Tongue (tissue), 2 donors: ENCODE measurements at regions not wholly inside any gene's neighbourhood (a gene's known extent, or its start where the extent isn't known, plus 50 kb on each side); places are given as distances from the start of the nearest gene placed in this dataset. TPM values are rescaled to one million over a fixed set of nuclear protein-coding genes. Genes with fewer than 3 reads are reported as not detected.
"Not testable (repeated sequence)": the region's sequence is repeated elsewhere in the genome, so short reads cannot be mapped to it uniquely, and the experiment has no call there.

Source experiments
- DNase-seq: peaks from one replicate; pipeline ENCODE4 v3.0.0-alpha.2; 2015
- small RNA-seq: library from RNA; depleted of rRNA; stranded (forward); fragments of <200 nt; gene quantifications from one replicate; pipeline ENCODE3, GENCODE V24; 2014; ENCODE audit warnings: low replicate concordance

- no peak for DNase-seq
Measured at GRCh38 chrX:142499992-142500391, 294.9 kb upstream of the MAGEC2 start.

- DNase-seq = peak; percentile 15
Measured at GRCh38 chrX:142483965-142484364, 278.9 kb upstream of the MAGEC2 start.

GRCh38 chrX:142446349-142446748 is 241.3 kb upstream of the MAGEC2 start:
- DNase-seq = no peak

- no peak for DNase-seq
Measured at GRCh38 chrX:142428916-142429315, 223.8 kb upstream of the MAGEC2 start.

GRCh38 chrX:142390998-142391397 is 185.9 kb upstream of the MAGEC2 start:
- DNase-seq = not testable (repeated sequence)

GRCh38 chrX:142363501-142363900 is 158.4 kb upstream of the MAGEC2 start:
- DNase-seq = no peak

GRCh38 chrX:142359331-142359730 is 154.2 kb upstream of the MAGEC2 start:
- no peak for DNase-seq

GRCh38 chrX:142327182-142327581 is 122.1 kb upstream of the MAGEC2 start:
- no peak for DNase-seq

GRCh38 chrX:142312591-142312990 is 107.5 kb upstream of the MAGEC2 start:
- DNase-seq = no peak

- DNase-seq = no peak
Measured at GRCh38 chrX:142299406-142299805, 94.3 kb upstream of the MAGEC2 start.

GRCh38 chrX:142296421-142296820 is 91.3 kb upstream of the MAGEC2 start:
- DNase-seq = no peak

GRCh38 chrX:142295190-142295589 is 90.1 kb upstream of the MAGEC2 start:
- no peak for DNase-seq

GRCh38 chrX:142270166-142270565 is 65.1 kb upstream of the MAGEC2 start:
- DNase-seq = peak; percentile 6

GRCh38 chrX:142266417-142266816 is 61.3 kb upstream of the MAGEC2 start:
- DNase-seq = no peak

- DNase-seq = not testable (repeated sequence)
Measured at GRCh38 chrX:142265549-142265948, 60.5 kb upstream of the MAGEC2 start.

- DNase-seq = no peak
Measured at GRCh38 chrX:142256935-142257334, 51.8 kb upstream of the MAGEC2 start.

Small RNAs in the stretch of these regions (small RNA-seq; reads per million reads assigned to genes)
- gene RNA5SP516 = not detected
